Activated CD4-positive, alpha-beta memory T cell treated with anti-CD3 and anti-CD28 coated beads, Interleukin-2, amount 10 ng/mL, durations not matched to agents 7 days and 5 days (primary cell): ENCODE measurements at regions not wholly inside any gene's neighbourhood (a gene's known extent, or its start where the extent isn't known, plus 50 kb on each side); places are given as distances from the start of the nearest gene placed in this dataset.

Experiments
- CTCF ChIA-PET: fragments of 350-600 bp; sonication (Branson Sonifier 250); formaldehyde crosslinking; loops from one replicate; lab custom pipeline; 2021; ENCODE audit warnings: antibody characterized with exemption, inconsistent platforms; lab: Charles Lee
- POLR2A ChIA-PET: fragments of 350-600 bp; sonication (Branson Sonifier 250); formaldehyde crosslinking; loops from one replicate; lab custom pipeline; 2021; ENCODE audit warnings: antibody characterized with exemption; lab: Charles Lee
- DNase-seq: peaks from one replicate; pipeline ENCODE4 v3.0.0-alpha.2; 2020
- H3K27ac Mint-ChIP-seq: one replicate; pipeline ENCODE4 v1.8.0; 2021; ENCODE audit warnings: mild to moderate bottlenecking, mixed read lengths
- H3K27me3 Mint-ChIP-seq: one replicate; pipeline ENCODE4 v1.8.0; 2021; ENCODE audit warnings: mixed read lengths
- H3K36me3 Mint-ChIP-seq: one replicate; pipeline ENCODE4 v1.8.0; 2021; ENCODE audit warnings: low read depth, mixed read lengths
- H3K4me1 Mint-ChIP-seq: one replicate; pipeline ENCODE4 v1.8.0; 2021; ENCODE audit warnings: mixed read lengths
- H3K4me3 Mint-ChIP-seq: one replicate; pipeline ENCODE4 v1.8.0; 2021; ENCODE audit warnings: mild to moderate bottlenecking, mixed read lengths
- H3K9me3 Mint-ChIP-seq: one replicate; pipeline ENCODE4 v1.8.0; 2021; ENCODE audit warnings: mixed read lengths

GRCh38 chr16:18062713-18063112 lies 273.8 kb downstream of the NPIPA8 start:
- Mint-ChIP-seq H3K27ac (no peak overlapping the region), H3K27me3 (no peaks in the 10 kb centered on the region), H3K9me3 (no peaks in the 10 kb centered on the region), H3K4me3 (no peak overlapping the region), H3K4me1 (no peaks in the 10 kb centered on the region), H3K36me3 (no peaks in the 10 kb centered on the region)
- ChIA-PET CTCF (no interaction called here), POLR2A (no interaction called here)
- no peak for DNase-seq

GRCh38 chr16:18060351-18060750 lies 276.2 kb downstream of the NPIPA8 start:
- Mint-ChIP-seq H3K9me3 (no peaks in the 10 kb centered on the region), H3K4me1 (no peaks in the 10 kb centered on the region), H3K4me3 (no peak overlapping the region), H3K27me3 (no peaks in the 10 kb centered on the region), H3K36me3 (no peaks in the 10 kb centered on the region), H3K27ac (no peak overlapping the region)
- CTCF ChIA-PET, result no interaction called here
- no peak for DNase-seq
- POLR2A ChIA-PET, result no interaction called here

DNA sequence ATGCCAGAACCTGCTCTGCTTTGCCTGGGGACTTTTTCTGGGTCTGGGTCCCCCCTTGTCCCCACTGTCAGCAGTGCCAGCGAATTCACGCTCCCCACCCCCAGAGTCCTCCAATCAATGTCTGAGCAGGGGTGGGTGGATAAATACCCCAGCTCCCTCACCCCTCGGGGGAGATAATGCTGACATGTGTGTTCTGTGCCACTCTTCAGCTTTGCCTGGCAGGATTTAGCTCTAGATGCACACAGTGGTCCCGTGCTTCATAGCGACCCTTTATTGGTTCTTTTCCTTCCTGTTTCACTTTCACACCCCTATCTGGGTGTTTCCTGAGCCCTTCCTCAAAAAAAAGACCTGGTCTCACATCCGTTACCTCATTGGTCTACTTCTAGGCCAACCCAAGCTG lies 277.0 kb downstream of the NPIPA8 start:
- Mint-ChIP-seq H3K9me3 (no peaks in the 10 kb centered on the region), H3K27ac (no peak overlapping the region), H3K4me1 (no peaks in the 10 kb centered on the region), H3K36me3 (no peaks in the 10 kb centered on the region), H3K4me3 (no peak overlapping the region), H3K27me3 (no peaks in the 10 kb centered on the region)
- no peak for DNase-seq
- POLR2A ChIA-PET, result no interaction called here
- CTCF ChIA-PET, result no interaction called here

DNA sequence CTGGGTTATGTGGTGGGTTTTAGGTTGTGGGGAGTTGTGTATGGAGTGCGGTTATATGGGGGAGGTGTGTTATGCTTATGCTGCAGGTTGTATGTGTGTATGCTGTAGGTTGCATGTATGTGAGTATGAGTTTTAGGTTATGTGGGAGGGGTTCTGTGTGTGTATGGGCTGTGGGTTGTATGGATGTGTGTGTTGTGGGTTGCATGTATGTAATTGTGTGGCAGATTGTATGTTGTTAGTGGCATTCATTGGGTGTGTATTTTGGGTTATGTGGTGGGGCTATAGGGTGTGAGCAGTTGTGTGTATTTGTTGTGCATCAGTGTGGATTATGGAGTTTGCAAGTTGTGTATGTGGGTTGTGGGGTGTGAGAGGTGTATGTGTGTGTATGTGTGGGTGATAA lies 277.4 kb downstream of the NPIPA8 start:
- H3K27me3 Mint-ChIP-seq, result no peaks in the 10 kb centered on the region
- POLR2A ChIA-PET, result no interaction called here
- H3K36me3 Mint-ChIP-seq, result no peaks in the 10 kb centered on the region
- H3K4me1 Mint-ChIP-seq, result no peaks in the 10 kb centered on the region
- H3K9me3 Mint-ChIP-seq, result no peaks in the 10 kb centered on the region
- CTCF ChIA-PET, result no interaction called here
- DNase-seq, result no peak
- no peak overlapping the region for H3K27ac Mint-ChIP-seq
- no peak overlapping the region for H3K4me3 Mint-ChIP-seq

DNA sequence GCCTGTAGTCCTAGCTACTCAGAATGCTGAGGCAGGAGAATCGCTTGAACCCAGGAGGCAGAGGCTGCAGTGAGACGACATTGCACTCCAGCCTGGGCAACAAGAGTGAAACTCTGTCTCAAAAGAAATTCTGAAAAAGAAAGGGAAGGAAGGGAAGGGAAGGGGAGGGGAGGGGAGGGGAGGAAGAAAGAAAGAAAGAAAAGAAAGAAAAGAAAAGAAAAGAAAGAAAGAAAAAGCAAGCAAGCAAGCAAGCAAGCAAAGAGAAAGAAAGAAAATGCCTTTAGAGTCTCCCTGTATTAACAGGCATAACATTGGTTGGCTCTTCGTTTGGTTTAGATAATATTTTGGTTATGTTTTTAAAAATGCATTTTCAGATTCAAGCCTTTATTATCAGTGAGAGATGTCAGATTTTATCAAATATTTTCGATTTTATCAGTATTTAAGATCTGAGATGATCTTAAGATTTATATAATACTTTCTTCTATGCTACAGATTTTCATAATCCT lies 281.1 kb downstream of the NPIPA8 start:
- H3K4me1 Mint-ChIP-seq, result no peaks in the 10 kb centered on the region
- POLR2A ChIA-PET, result no interaction called here
- H3K9me3 Mint-ChIP-seq, result no peaks in the 10 kb centered on the region
- no peak overlapping the region for H3K4me3 Mint-ChIP-seq
- H3K36me3 Mint-ChIP-seq, result no peaks in the 10 kb centered on the region
- no peak for DNase-seq
- H3K27ac Mint-ChIP-seq, result no peak overlapping the region
- CTCF ChIA-PET, result no interaction called here
- H3K27me3 Mint-ChIP-seq, result no peaks in the 10 kb centered on the region

DNA sequence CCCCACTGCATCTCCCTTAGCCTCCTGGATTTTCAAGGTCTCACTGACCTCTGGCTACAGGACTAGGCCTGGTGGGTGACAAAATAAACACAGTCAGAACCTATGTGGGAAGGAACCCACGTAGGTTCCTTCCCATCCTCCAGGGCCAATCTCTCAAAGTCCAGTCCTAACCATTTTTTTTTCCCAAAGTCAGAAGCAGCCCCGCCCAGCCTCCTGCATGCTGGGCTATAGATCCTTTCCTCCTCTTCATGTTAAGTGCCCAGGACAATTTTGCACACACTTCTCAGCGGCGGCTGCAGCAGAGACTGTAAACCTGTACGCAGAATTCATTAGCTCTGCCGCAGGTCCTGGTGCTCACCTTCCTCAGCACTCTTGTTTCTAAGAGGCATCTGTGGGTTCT lies 285.8 kb downstream of the NPIPA8 start:
- ChIA-PET CTCF (no interaction called here), POLR2A (no interaction called here)
- Mint-ChIP-seq H3K9me3 (no peaks in the 10 kb centered on the region), H3K4me3 (no peak overlapping the region), H3K4me1 (no peaks in the 10 kb centered on the region), H3K36me3 (no peaks in the 10 kb centered on the region), H3K27ac (no peak overlapping the region), H3K27me3 (no peaks in the 10 kb centered on the region)
- no peak for DNase-seq

DNA sequence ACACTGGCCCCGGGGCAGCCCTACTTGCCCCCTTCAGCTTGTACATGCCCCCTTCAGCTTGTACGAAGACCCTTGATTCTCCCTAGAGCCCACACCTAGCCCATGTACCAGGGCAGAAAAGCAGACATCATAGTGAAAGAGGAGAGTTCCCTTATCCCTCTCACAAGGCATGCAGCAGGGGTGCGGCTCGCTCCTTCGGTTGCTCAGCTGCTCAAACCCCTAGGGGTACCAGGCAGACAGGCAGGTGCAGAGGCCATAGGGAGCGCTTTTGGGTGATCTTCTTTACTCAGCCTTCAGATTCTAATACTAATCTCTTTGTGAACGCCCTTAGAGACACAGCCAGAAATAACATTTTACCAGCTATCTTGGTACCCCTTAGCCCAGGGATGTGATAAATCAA lies 286.3 kb downstream of the NPIPA8 start:
- Mint-ChIP-seq H3K27ac (no peak overlapping the region), H3K4me1 (no peaks in the 10 kb centered on the region), H3K27me3 (no peaks in the 10 kb centered on the region), H3K9me3 (no peaks in the 10 kb centered on the region), H3K4me3 (no peak overlapping the region), H3K36me3 (no peaks in the 10 kb centered on the region)
- CTCF ChIA-PET, result no interaction called here
- POLR2A ChIA-PET, result no interaction called here
- no peak for DNase-seq

DNA sequence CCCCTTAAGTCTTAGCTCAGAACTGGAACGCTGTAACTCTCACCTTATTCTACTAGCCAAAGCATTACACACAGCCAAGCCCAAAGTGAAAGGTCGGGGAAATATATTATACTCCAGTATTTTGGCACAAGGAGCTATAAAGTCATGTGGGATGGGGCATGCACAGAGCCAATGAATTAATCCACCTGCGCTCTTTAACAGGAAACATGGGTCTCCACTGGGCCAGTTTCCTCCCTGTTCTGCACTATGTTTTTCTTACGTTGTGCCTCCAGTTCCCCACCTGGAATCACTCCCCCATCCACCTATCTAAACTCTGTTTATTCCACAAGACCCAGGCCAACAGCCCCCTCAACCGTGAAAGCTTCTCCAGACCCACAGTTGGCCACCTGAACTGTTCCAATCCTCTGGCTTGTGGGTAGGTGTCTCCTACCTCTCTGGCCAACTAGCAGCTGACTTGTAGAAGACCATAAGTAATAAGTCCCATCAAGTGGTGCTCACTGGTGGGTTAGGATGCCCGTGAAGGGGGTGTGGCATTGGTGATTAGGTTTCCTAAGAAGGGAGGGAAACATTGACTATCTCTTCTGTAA lies 286.9 kb downstream of the NPIPA8 start:
- DNase-seq, result no peak
- no peaks in the 10 kb centered on the region for H3K9me3 Mint-ChIP-seq
- H3K4me1 Mint-ChIP-seq, result no peaks in the 10 kb centered on the region
- no peak overlapping the region for H3K27ac Mint-ChIP-seq
- no peaks in the 10 kb centered on the region for H3K27me3 Mint-ChIP-seq
- CTCF ChIA-PET, result no interaction called here
- no peak overlapping the region for H3K4me3 Mint-ChIP-seq
- no peaks in the 10 kb centered on the region for H3K36me3 Mint-ChIP-seq
- POLR2A ChIA-PET, result no interaction called here

DNA sequence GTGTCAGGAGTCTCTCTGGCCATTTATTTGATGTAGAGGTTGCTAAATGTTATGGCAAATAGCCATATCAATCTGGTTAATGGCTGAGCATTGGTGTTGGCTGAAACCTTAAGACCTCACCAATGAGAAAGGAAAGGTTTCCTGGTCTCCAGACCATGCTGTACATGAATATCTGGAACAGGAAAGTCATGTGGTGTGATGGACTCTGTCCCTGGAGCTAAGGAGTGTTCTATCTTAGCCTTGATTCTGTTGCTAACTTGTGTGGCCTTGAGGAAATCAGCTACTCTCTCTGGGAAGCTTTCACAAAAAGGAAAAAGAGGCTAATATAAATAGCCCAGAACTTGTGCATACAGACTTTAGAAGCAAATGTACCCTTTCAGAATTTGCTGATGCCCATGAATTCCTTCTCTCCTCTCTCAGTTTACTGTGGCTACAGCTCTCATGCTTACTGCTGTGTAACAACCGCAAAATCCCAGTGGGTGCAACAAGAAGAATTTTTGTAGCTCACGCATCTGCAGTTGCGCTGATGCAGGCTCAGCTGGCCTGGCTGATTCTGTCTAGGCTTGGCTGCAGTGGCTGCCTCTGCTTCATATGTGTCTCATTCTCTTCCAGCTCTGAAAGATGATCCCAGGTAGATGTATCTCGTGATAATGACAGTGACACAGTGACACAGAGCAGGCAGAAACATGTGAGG lies 287.5 kb downstream of the NPIPA8 start:
- ChIA-PET CTCF (no interaction called here), POLR2A (no interaction called here)
- no peaks in the 10 kb centered on the region for H3K36me3 Mint-ChIP-seq
- no peak for DNase-seq
- H3K4me3 Mint-ChIP-seq, result no peak overlapping the region
- H3K4me1 Mint-ChIP-seq, result no peaks in the 10 kb centered on the region
- H3K27me3 Mint-ChIP-seq, result no peaks in the 10 kb centered on the region
- H3K9me3 Mint-ChIP-seq, result no peaks in the 10 kb centered on the region
- H3K27ac Mint-ChIP-seq, result no peak overlapping the region

DNA sequence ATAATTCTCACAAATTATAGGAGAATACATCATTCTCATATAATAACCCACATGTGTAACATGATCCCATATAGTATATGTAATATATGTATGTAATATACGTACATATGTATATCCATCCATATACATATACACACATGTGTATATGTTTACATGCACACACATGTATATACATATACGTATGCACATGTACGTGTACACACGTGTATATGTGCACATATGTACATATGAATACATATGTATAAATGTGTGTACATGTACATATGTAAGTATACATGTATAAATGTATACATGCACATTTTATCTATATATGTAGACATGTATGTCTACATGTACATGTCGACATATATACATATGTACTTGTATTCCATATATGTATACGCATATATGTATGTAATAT lies 288.8 kb downstream of the NPIPA8 start:
- no peaks in the 10 kb centered on the region for H3K36me3 Mint-ChIP-seq
- POLR2A ChIA-PET, result no interaction called here
- H3K4me3 Mint-ChIP-seq, result no peak overlapping the region
- no peaks in the 10 kb centered on the region for H3K9me3 Mint-ChIP-seq
- no peak overlapping the region for H3K27ac Mint-ChIP-seq
- H3K27me3 Mint-ChIP-seq, result no peaks in the 10 kb centered on the region
- no peaks in the 10 kb centered on the region for H3K4me1 Mint-ChIP-seq
- DNase-seq, result no peak
- CTCF ChIA-PET, result no interaction called here

- H3K27ac Mint-ChIP-seq, result no peak overlapping the region
- H3K36me3 Mint-ChIP-seq, result no peaks in the 10 kb centered on the region
- DNase-seq, result no peak
- ChIA-PET POLR2A (no interaction called here), CTCF (no interaction called here)
- no peak overlapping the region for H3K4me3 Mint-ChIP-seq
- H3K27me3 Mint-ChIP-seq, result no peaks in the 10 kb centered on the region
- no peaks in the 10 kb centered on the region for H3K9me3 Mint-ChIP-seq
- H3K4me1 Mint-ChIP-seq, result no peaks in the 10 kb centered on the region
These were observed 291.2 kb downstream of the NPIPA8 start for GRCh38 chr16:18045356-18045755.

GRCh38 chr16:18041864-18042834 lies 294.4 kb downstream of the NPIPA8 start:
- Mint-ChIP-seq H3K4me1 (no peaks in the 10 kb centered on the region), H3K27ac (no peak overlapping the region), H3K27me3 (no peaks in the 10 kb centered on the region), H3K4me3 (no peak overlapping the region), H3K9me3 (peaks cover under 1% of the 10 kb centered on the region), H3K36me3 (no peaks in the 10 kb centered on the region)
- DNase-seq, result no peak
- CTCF ChIA-PET, result no interaction called here
- POLR2A ChIA-PET, result no interaction called here

- Mint-ChIP-seq H3K4me1 (no peaks in the 10 kb centered on the region), H3K9me3 (peaks cover 3% of the 10 kb centered on the region), H3K27ac (no peak overlapping the region), H3K4me3 (no peak overlapping the region), H3K36me3 (no peaks in the 10 kb centered on the region), H3K27me3 (no peaks in the 10 kb centered on the region)
- DNase-seq, result no peak
- POLR2A ChIA-PET, result no interaction called here
- CTCF ChIA-PET, result no interaction called here
These were observed 296.6 kb downstream of the NPIPA8 start for GRCh38 chr16:18039931-18040330.
